ENCODE measurements at regions not wholly inside any gene's neighbourhood (a gene's known extent, or its start where the extent isn't known, plus 50 kb on each side); places are given as distances from the start of the nearest gene placed in this dataset.
"Not testable (repeated sequence)": the region's sequence is repeated elsewhere in the genome, so short reads cannot be mapped to it uniquely, and the experiment has no call there.

DNA sequence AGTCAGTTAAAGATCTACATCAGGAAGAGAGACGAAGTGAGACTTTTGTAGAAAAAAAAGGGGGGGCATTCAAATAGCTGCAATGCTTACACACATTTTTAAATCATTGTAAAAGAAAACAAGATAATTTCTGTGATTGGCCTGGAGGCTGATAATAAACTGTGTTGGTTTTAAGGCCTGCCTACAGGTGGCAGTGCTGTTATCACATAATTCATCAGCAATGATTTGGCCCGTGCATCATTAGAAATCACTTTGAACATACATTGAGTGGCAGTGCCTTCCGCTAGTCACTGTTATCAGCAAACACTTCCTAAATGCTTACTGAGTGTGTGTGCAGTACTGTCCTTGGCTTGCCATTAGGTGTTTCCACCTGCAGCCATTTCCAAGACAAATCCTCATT is 831.9 kb downstream of the TRIML1 start:
- DNase-seq = no peak

DNA sequence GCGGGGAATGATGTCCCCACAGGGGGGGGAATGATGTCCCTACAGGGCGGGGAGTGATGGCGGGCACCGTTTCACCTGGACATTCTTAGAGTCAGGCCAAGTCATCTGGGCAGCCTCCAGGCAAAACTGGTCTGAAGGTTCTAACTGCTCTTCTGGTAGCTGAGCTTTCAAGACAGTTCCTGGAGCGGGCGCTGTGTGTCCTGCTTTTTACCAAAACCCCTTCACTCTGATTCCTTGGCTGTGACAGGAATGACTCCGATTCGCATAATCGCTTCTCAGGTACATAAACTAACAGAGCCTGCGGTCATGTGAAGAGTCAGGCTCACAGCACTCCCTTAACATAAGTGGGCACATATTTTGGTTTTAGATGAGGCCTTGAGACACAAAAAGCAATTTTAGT is 836.0 kb downstream of the TRIML1 start:
- DNase-seq = no peak

DNA sequence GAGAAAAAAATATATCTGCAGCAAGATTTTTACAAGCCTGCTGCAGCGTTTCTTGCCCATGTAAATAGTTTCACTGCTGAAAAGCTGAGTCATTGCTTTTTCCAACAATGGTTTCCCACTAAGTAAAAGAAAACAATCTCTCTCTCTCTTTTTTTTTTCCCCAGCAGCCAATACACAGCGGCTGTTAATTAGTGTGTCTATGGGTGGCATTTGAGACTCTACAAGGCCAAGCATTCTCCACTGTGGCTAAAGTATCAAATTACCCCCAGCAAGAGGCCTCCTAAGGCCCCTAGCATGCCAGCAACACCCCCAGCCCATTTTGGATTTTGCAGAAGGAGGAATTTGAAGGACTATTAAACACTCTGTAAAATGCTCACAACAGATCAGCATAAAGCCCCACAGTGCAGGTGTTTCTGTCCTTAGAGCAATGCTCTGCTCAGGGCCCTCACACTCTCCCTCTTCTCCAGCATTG is 837.4 kb downstream of the TRIML1 start:
- DNase-seq = no peak

- DNase-seq = not testable (repeated sequence)
These were observed 838.0 kb downstream of the TRIML1 start for GRCh38 chr4:188977232-188977631.

- no peak for DNase-seq
These were observed 845.3 kb downstream of the TRIML1 start for GRCh38 chr4:188984518-188984917.

- DNase-seq = no peak
These were observed 847.0 kb downstream of the TRIML1 start for GRCh38 chr4:188986271-188986689.

- no peak for DNase-seq
These were observed 847.8 kb downstream of the TRIML1 start for GRCh38 chr4:188987011-188987410.

DNA sequence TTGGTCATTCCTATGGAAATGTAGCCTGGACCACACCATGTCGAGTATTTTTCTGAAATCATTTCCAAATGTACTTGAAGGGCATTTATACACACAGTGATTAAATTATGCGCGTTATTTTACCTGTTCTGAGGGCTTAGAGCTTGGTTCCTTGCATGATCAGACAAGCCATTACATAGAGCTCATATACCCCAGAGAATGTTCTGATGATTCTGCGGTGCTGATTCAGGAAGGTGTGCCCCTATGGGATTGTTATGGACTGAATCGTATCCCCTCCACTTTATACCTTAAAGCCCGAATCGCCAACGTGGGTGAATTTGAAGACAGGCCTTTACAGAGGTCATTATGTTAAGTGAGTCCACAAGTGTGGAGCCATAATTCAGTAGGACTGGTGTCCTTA is 848.9 kb downstream of the TRIML1 start:
- DNase-seq = no peak

DNA sequence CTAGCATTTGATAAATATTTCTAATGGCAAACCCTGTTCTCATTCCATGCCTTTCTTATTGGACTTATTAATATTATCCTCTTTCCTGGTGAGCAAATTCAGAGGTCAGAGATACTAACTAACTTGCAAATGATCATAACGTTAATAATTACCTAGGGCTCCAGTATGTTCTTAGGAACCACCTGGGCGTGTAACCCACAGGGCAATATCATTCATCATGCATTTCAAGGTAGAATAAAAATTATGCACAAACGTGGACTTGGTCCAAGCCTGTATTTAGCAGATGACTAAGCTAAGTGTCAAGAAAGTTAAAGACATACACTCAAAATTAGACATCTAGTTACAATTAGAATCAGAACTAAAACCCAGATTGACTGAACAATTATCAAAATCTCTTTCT is 850.1 kb downstream of the TRIML1 start:
- no peak for DNase-seq

GRCh38 chr4:188992706-188993105 is 853.5 kb downstream of the TRIML1 start:
- DNase-seq = no peak

DNA sequence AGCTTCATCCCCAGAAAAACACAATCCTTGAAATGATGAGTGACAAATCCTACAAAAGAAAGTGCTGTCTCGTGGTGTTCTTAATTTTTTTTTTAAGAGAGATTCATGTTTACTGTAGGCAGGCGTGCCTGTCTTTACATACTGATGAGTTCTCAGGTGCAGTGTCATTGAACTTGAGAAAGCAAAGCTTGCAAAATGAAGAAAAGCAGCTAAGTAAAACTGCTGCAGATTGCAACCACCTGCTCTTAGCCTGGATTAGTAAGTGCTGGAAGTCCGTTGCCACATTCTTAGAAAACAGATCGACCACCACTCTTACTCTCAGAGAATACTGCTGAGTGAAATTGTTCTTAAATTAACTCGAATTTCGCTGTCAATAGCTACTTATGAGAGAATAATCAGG is 854.6 kb downstream of the TRIML1 start:
- no peak for DNase-seq

GRCh38 chr4:189001283-189001970 is 862.2 kb downstream of the TRIML1 start:
- DNase-seq = no peak

- no peak for DNase-seq
These were observed 862.8 kb downstream of the TRIML1 start for GRCh38 chr4:189001971-189002450.

DNA sequence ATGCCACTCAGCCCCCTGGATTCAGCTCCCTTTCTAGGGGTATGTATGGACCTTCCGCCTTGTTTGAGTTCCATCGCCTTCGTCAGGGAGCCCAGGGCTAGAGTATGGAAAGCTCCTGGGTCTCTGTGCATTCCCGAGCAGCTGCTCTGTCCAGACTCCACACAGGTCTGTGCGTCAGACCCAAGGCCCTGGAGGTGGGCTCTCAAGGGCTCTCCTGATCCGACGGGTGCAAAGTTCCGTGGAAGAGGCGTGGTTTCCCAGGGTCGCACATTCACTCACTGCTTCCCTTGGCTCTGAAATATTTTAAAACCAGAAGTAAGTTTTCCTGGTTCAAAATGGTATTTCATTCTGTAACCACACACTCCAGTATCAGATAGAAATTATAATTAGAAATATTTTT is 863.2 kb downstream of the TRIML1 start:
- DNase-seq = no peak

GRCh38 chr4:189010452-189011217 is 871.4 kb downstream of the TRIML1 start:
- DNase-seq = not testable (repeated sequence)

GRCh38 chr4:189021831-189022230 is 882.6 kb downstream of the TRIML1 start:
- DNase-seq = no peak

- DNase-seq = no peak
These were observed 883.3 kb downstream of the TRIML1 start for GRCh38 chr4:189022440-189023035.

DNA sequence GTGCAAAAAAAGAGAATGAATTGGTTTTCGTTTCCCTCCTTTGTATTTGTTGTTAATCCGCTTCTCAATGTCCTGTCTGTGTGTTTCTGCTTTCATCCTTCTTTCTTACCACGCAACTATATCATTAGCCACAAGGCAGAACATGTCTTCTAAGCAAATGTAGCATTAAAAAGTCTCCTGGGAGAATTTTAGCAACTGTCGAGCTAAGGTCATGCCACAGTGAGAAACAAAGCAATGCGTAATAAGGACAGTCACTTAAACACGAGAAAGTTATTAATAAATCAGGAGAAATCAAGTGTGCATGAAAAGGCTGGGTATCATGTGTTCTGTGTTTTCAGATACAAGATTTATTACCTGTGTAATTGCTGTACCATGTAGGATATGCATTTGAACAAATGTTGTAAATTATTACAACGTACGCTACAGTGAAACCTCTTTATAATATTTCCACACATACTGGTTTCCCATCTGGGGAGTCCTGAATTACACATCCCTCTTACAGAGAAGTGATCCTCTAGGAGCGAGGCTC is 890.8 kb downstream of the TRIML1 start:
- no peak for DNase-seq

- DNase-seq = no peak
These were observed 893.5 kb downstream of the TRIML1 start for GRCh38 chr4:189032606-189033338.

GRCh38 chr4:189033801-189034347 is 894.6 kb downstream of the TRIML1 start:
- DNase-seq = no peak

DNA sequence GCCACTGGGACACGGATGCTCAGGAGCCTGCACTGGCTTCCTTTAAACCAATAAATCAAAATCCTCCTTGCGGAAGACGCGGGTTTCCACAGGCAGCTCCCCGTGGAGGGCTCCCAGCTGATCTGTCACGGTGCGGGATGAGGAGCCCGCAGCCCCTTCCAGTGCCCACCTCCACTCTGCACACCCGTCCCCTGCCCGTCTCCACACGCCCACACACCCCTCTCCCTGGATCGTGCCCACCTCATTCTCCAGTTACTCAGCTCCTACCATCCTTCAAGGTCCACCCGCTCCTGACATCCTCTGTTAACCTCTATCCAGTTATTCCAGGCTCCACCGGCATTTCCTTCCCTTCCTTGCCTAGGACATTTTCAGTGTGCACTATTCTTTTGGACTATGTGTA is 895.9 kb downstream of the TRIML1 start:
- DNase-seq = no peak

GRCh38 chr4:189035654-189036053 is 896.4 kb downstream of the TRIML1 start:
- DNase-seq = no peak

- DNase-seq = no peak
These were observed 897.7 kb downstream of the TRIML1 start for GRCh38 chr4:189036906-189037305.

All from CD4-positive, alpha-beta T cell treated with Interleukin-15 for 1 hour (primary cell).